HG03439 (cell line): ENCODE measurements at regions not wholly inside any gene's neighbourhood (a gene's known extent, or its start where the extent isn't known, plus 50 kb on each side); places are given as distances from the start of the nearest gene placed in this dataset.

Experiments
- ATAC-seq: cut with Tn5 transposase; IDR thresholded peaks from one replicate; pipeline ENCODE4 v1.9.1; 2021; ENCODE audit warnings: mild to moderate bottlenecking, moderate library complexity; ENCODE audit not compliant: unreplicated experiment

- no peak for ATAC-seq
These were observed 71.4 kb upstream of the MAP1B start for GRCh38 chr5:72035831-72036230.

DNA sequence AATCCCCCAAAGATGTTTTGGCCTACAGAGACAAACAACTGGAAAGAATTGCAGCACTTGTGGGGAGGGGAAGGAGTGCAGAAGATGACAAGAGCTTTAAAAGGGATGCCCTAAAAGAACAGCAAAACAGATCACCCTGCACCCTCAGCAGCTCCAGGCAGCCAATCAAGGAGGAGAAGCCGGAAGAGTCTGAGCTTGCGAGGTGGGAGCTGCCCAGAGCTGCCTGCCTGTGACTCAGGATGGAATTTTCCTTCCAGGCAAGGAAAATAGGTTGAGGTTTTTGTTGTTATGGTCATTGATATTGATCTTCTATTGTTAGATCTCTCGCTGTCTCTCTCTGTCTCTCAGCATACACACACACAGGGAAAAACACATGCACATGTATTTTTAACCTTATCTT lies 70.3 kb upstream of the MAP1B start:
- no peak for ATAC-seq

- no peak for ATAC-seq
These were observed 66.8 kb upstream of the MAP1B start for GRCh38 chr5:72040513-72040912.

DNA sequence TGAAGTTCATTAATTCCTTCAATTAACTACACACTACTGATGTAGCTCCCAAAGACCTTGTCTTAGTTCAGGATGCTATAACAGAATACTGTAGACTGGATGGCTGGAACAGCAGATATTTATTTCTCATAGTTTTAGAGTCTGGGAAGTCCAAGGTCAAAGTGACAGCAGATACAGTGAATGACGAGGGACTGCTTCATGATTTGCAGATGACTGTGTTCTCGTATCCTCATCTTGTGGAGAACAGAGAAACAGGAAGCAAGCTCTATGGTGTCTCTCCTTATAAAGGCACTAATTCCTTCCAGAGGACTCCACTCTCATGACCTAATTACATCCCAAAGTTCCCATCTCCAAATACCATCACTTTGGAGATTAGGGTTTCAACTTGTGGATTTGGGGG lies 65.6 kb upstream of the MAP1B start:
- no peak for ATAC-seq

GRCh38 chr5:72042097-72042496 lies 65.2 kb upstream of the MAP1B start:
- ATAC-seq: no peak

- no peak for ATAC-seq
These were observed 61.6 kb upstream of the MAP1B start for GRCh38 chr5:72045692-72046091.

DNA sequence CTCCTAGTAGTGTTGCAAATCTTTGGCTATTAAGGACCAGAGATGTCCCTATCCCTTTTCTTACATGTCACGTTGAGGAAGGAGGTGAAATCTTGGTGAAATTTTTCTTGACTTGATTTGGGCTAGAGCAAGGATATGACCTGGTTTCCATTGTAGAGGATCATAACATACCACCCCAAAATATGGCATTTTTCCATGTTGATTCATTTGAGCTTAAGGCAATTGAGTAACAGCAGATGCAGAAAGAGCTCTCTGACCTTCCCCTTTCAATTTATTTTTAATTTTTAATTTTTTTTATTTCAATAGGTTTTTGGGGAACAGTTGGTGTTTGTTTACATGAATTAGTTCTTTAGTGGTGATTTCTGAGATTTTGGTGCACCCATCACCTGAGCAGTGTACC lies 61.2 kb upstream of the MAP1B start:
- ATAC-seq: no peak

GRCh38 chr5:72055636-72056035 lies 51.6 kb upstream of the MAP1B start:
- ATAC-seq: no peak
